GM19025 (cell line): ENCODE measurements at regions not wholly inside any gene's neighbourhood (a gene's known extent, or its start where the extent isn't known, plus 50 kb on each side); places are given as distances from the start of the nearest gene placed in this dataset.
A peak's percentile ranks its signal among the peaks of the same experiment; 100 is the strongest.

ENCODE experiments used
- ATAC-seq: cut with Tn5 transposase; IDR thresholded peaks from one replicate; pipeline ENCODE4 v1.9.1; 2021; ENCODE audit warnings: mild to moderate bottlenecking, low read depth, moderate library complexity; ENCODE audit not compliant: unreplicated experiment

DNA sequence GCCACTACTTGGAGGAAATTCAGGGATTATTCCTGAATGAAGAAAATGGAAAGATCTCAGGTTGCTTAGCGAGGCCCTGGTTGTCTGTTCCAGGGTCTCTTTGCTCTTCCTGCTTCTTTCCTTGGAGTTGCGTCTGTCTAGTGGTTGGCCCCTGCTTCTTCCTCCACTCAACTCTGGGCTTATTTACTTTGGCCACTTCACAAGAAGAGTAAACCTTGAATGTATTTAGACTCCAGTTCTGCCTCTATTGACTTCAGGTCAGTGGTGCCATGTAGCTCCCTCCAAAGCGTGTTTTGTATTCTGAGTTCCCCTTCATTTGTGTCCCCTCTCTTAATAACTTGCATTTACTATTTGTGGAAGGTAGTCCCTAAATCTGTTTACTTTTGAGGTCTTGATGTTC lies 456.5 kb downstream of the UTRN start:
- ATAC-seq: no peak

DNA sequence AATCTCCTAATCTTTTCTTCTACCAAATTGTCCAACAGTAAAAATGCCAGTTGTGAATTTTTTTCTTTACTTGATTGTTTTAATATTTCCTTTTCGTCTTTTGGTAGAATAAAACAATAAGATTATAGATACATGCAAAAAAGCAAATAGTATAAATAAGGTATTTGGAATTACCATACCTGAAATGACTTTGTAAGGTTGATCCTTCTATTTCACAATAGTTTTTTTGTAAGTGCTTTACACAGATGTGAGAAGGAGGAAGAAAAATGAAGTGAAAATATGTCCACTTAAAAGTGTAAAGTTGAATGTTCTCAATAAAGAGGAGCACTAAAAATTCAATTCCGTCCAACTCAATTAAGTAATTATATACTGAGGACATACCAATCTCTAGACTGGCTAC lies 457.6 kb downstream of the UTRN start:
- no peak for ATAC-seq

DNA sequence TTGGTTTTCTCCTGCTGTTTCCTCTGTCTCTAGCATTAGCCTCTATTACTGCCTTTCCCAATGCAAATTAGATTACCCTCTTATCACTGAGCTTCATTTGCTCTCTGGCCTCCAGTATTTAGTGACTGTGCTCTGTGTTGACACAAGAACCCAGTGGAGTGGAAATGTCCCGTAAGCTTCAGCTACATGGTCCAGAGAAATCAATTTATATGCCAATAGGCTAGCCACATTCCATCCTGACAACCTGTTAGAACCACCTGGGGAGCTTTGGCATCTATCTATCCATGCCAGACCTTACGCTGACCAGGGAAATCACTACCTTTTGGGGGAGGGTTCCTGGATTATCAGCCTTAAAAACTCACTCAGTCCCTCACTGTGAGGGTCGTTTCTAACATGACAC lies 459.6 kb downstream of the UTRN start:
- no peak for ATAC-seq

DNA sequence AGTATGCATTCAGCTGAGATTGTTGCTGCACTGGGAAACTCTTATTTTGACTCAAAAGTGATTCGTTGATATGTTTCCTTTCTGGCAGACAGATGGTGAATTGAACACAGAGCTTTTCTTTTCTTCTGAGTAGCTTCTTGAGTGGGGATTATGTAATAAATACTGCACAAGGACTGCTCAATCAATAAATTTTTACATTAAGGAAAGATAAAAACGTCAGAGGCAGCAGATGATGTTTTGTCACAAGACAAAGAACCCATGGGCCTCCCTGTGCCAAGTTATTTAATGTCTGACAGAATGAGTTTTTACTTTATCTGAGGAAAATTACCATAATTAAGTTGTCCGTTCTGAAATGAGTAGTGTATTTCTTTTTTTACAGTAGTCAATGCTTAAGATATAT lies 460.3 kb downstream of the UTRN start:
- ATAC-seq: no peak

DNA sequence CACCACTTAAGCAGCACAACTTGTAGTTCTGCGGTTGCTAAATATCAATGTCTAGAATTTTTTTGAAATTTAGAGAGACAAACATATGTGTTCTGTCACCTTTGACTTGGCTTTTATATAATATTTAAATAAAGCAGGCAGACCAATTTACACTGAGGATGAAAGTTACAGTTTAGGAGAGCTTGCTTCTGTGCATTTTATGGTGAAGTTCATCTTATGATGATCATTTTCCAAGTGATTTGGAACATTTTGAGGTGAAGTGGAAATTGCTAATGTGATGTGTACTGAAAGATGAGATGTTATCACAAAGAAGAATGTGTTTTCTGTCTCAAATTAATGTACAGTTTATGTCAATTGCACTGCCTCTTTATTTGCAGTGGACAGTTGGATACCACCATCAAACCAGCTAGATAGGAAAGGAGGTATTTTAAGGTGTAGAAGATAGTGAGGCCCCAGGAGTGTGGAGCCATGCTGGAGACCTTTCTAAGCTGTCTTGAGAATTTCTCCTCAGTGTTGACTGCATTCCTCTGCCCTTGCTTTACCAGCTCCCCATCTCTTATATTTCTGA lies 461.9 kb downstream of the UTRN start:
- no peak for ATAC-seq

DNA sequence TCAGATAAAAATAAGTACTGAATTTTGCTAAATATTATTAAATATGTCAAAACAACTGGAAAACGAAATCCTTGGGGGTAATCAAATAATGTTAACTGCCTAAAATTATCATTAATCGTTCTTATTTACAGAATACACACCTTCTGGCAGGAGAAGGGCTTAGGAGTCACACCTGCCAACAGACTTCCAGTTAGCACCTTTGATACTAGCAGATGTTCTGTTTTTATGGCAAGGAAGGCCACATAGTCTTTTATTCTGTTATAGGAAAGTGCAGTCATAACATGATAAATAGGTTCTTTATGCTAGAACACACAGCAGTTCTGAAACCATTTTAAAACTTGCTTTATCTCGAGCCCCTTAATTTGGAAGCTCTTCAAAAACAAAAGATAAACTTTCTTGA lies 464.1 kb downstream of the UTRN start:
- no peak for ATAC-seq

DNA sequence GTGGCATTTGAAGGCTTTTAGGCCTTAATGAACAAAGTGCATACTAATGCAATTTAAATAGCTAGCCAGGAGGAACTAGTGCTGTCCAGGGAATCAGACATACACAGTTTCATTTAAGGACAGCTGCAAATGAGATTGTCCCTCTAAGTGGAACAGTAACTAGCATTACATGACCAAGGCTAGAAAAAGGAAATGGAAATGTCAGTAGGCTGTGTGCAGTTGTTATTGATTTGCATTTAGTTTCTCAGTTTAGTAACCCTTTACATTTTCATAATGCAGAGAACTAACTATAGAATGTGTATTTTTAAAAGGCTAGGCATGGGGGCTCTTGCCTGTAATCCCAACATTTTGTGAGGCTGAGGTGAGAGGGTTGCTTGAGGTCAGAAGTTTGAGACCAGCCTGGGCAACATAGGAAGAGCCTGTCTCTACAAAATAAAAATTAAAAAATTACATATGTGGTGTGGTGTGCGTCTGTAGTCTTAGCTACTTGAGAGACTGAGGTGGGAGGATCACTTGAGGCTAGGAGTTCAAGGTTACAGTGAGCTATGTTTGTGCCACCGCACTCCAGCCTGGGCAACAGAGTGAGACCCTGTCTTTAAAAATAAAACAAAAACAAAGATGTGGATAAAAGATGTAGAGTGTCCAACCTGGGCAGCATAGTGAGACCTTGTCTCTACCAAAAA lies 468.0 kb downstream of the UTRN start:
- peak; percentile 86 for ATAC-seq

DNA sequence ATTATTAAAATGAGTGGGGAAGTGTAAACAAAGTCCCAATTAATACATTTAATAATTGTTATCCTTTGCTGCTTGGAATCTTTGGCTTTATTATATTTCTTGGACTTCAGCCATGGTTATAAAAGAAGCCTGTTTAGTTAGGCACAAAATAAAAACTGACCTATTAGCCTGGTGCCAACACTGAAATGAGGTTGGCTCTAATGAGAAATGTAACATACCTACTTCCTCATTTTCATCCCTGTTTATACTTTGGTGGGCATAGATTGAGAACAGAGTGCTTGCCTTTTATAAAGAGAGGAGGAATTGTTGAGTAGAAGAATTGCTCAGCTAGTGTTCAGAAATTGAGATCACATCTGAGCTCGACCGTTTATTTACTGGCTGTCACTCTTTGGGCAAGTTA lies 471.3 kb downstream of the UTRN start:
- no peak for ATAC-seq

DNA sequence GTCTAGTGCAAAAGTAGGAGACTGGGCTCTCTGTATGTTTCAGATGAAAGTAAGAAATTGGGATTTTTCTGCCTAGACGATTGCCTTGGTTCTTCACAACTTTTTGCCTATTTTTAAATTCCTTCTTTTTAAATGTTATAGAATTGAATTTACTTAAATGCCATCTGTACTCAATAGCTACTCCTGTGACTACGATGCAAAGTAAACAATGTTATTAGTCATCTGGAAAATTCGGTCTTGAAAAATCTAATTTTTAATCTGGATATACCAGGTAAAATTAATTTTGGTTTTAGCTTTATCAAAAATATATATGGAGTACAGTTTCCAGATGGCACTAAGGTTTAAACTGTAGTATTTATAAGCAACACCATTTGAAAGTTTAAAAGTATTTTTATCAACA lies 472.2 kb downstream of the UTRN start:
- no peak for ATAC-seq

DNA sequence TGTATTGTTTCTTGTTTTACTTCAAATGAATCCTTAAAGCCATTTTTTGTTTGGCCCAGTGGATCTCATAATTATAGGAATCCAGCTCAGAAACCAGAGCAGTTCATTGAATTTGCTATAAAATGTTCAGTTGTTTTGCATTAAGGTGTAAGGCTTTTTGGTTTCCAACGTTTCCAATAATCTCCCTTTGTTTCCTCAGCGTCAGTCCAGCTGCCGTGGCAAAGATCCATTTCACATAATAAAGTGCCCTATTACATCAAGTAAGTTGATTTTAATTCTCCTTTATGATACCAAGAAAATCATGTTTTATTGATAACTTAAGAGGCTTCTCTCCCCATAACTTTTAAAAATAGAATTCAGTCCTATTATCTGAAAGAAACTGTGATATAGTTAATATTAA lies 472.6 kb downstream of the UTRN start:
- ATAC-seq: no peak

DNA sequence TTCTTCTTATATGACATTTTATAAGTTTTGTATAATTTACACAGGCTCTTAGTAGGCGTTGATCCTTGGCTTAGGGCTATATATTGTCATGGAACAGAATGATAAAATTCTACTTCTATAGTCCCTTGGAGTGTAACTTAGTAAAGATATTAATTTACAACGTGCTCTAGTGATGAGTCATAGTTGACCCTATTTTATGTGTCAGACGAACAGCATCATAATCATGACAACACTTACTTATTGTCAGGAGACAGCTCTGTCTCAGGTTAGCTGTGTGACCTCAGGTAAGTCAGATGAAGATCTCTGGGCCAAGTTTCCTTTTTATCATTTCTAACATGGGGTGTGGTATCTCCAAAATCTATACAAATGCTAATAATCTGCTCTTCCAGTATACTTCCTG lies 473.5 kb downstream of the UTRN start:
- ATAC-seq: no peak

DNA sequence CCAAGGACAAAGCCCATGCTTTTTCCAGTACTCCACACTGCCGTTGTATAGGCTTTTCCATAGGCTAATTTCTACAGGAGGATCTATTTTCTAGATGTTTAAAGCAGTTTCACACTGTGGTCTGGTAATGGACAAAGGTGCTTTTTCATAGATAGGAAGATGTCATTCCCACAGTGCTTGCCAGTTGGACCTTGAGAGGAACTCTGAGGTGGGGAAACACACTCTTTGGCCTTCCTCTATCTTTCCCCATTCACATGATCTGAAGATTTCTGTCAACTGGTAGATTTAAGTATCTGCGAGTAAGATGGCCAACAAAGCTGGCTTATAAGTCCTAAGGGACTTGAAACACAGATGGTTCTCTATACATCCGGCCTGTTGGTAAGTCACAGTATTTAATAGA lies 477.3 kb downstream of the UTRN start:
- no peak for ATAC-seq

DNA sequence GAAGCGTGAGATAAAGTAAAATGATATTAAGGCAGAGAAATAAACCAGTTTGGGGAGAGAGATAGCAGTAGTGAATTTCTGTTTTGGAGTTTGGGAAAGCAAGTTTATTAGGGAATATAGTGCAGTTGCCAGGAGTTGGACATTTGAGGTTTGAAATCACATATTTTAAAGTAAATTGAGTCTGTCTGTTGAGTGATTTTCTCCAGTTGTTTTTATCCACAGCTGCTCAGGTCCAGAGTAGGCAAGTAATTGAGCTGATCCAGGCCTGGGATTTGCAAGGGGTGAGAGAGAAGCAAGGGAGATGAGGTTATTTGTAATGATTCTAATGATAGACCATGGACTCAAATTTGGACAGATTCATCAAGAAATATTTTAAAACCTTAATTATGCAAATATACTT lies 481.9 kb downstream of the UTRN start:
- ATAC-seq: no peak

DNA sequence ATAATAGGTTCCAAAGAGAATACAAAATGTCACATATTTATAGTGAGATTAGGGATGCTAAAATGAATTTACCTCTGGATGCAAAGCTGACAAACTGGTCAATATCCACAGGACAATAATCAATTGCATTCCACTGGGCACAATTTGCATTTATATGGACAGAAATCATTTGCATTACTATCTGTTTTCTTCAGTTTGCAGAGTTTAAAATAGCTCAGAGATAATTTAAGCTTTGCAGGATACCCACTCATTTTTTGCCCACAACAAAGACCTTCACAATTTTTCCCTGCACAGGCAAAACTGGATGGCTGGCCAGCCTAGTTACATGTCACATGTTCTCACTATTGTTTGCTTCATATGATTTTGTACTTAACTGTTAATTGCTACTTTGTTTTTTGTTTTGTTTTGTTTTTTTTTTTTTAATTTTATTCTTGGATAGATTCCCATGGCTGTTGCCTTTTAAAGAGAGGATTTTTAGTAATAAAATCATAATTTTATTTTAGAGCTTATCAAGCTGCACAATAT lies 483.5 kb downstream of the UTRN start:
- no peak for ATAC-seq

DNA sequence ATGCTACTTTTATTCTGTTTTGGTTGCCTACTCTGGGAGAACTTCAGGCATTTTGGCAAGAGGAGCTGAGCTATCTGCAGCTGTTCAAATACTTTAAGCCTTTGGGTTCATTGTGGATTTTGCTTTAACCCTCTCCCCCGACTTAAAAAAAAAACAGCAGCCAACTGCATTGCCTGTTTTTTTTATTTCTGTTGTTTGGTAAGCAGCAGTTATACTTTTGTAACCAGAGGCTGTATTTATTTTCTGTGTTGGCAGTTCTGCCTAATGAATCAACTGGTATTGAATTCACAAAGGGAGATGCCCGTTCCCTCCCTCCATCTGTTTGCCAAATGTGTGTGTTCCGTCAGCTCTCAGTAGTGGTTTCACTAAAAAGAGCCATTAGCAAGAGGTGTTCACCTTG lies 484.0 kb downstream of the UTRN start:
- ATAC-seq: no peak

DNA sequence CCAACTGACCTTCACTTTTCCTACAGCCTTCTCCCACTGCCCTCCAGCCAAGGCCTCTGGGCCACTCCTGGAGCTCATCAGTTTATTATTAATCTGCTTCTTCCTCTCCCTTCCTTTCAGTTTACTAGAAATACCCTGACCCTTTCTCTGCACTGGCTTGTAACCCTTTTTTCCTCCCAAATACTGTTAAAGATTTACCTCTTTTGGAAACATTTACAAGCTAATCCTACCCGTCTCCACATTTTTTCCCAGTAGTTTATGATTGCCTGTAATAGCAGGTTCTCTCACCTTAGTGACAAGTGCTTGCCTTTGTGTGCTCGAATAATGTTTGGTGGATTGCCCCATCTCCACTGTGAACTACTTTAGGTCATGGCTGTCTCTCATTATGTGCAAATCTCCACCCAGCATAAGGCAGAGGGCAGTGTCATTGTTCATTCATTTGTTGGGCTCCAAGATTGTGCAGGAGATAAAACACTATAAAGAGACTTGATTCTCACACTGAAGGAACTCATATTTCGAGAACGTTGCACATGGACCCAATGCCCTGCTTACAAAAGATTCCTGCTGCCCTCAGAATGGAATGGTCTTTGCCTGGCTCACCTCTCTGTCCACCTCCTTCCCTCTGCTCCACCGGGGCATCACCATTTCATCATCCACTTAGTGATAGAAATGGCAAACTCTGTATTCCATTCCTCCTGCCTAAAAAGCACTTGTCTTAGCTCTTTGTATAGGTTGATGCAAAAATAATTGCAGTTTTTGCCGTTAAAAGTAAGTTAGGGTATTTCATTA lies 491.1 kb downstream of the UTRN start:
- no peak for ATAC-seq

DNA sequence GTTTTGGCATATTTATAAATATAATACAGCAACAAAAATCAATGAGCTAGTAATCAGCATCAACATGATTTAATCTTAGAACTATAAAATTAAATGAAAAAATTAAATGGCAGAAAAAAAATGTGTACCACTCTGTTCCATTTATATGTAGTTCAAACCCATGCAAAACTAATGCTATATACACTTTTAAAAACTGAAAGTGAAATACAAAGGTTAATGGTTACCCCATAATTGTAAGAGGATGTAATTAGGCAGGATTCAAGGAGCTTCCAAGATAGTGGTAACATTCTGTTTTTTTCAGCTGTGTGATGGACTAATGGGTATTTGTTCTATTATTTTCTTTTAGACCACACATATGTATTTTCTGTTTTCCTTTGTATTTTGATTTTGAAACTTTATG lies 492.1 kb downstream of the UTRN start:
- ATAC-seq: peak; percentile 62

DNA sequence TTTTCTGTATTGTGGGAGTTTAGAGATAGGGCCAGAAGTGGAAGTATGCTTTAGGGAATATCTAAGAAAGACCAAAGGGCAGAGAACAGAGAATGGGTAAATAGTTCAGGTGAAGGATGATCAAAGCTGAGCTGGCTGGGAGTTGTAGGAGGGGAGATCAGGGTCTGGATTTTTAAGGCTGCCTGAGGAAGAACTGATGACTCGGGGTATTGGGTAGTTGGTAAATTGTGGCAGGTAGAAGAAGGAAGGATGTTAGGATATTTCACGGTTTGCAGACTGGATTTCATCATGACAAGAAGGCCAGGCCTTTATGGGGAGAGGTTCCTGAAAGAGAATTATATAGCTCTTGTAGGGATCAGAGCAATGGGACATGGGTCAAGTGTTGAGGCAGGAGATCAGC lies 492.9 kb downstream of the UTRN start:
- no peak for ATAC-seq

DNA sequence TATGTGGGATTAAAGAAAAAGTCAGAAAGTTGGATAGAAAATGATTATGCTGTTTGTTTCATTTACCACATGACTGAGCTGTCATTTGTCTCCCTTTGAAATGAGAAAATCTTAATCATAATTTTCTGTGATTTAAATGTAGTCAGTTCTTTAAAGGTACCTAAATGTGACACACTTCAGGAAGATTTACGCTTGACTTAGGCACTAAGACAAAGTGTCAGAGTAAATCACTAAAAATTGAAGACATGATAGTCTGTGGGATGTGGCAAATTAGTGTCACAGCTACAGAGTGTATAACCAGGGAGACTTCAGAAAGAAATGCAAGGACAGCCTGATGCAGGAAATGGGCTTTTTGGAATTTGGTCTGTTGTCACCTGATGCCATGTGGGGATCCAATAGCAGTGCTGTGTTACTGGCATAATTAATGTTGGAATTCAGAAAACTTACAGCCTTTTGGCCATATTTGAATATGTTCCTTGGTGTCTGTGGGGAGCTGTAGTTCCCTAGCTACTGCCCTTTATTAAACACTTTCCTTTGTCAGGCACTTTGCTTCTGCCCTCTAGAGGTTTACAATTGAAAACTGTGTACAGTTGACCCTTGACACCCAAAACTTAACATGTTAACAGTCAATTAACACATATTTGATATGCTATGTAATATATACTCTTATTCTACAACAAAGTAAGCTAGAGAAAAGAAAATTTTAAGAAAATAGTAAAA lies 493.8 kb downstream of the UTRN start:
- no peak for ATAC-seq

DNA sequence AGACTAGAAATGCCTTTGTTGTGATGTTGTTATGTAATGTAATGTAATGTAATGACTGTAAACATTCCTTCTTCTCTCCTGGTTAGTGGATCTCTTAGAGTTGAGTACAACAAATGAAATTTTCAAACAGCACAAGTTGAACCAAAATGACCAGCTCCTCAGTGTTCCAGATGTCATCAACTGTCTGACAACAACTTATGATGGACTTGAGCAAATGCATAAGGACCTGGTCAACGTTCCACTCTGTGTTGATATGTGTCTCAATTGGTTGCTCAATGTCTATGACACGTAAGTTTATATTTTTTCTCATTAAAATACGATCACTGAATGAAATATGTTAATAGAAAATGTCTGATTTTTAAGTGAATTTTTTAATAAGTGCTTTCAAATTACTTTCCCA lies 496.7 kb downstream of the UTRN start:
- no peak for ATAC-seq

DNA sequence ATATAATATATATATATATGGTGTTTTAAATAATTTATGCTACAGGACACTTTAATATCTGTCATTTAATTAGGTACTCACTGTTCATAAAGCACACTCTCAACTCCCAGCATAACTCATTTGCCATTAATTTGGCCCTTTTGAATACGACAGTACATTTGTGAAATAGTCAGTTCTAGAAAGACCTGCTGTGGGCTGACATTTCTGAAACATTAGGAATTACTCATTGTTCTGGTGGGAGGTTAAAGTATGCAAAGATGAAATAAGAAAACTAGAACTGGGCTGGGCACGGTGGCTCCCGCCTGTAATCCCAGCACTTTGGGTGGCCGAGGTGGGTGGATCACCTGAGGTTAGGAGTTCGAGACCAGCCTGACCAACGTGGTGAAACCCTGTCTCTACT lies 497.5 kb downstream of the UTRN start:
- ATAC-seq: no peak
